ENCODE measurements at regions not wholly inside any gene's neighbourhood (a gene's known extent, or its start where the extent isn't known, plus 50 kb on each side); places are given as distances from the start of the nearest gene placed in this dataset.

DNA sequence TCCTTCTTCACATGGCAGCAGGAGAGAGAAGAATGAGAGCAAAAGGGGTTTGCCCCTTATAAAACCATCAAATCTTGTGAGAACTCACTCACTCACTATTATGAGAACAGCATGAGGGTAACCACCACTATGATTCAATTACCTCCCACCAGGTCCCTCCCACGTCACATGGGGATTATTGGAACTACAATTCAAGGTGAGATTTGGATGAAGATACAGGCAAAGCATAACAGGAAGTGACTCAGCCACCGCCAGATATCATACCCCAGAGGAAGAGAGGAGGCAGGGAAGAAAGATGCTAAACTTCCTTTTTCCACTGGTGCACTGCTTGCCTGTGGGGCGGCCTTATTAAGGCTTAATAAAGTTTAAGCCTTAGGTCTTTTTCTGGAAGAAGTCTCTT lies 766.1 kb downstream of the KCTD8 start:
- TF ChIP-seq ELF4 (CRISPR knock-in tag; IDR thresholded peaks at IDR 0.05), result no peak
- TF ChIP-seq MAFK (IDR thresholded peaks at IDR 0.05; ENCODE audit: low read length), result no peak
- no peak for TF ChIP-seq RHOXF2B (CRISPR knock-in tag; conservative IDR thresholded peaks at IDR 0.05)
- no peak for TF ChIP-seq MAX (CRISPR knock-in tag; IDR thresholded peaks at IDR 0.05)
- no peak for TF ChIP-seq SAP30 (IDR thresholded peaks at IDR 0.05; ENCODE audit: borderline replicate concordance, insufficient read depth, low read depth, low read length, poor library complexity, severe bottlenecking)
- no peak for TF ChIP-seq ELF1 (tag; IDR thresholded peaks at IDR 0.05)
- no peak for TF ChIP-seq FOS (IDR thresholded peaks at IDR 0.05; ENCODE audit: extremely low read depth, insufficient read length)
